ENCODE measurements at regions not wholly inside any gene's neighbourhood (a gene's known extent, or its start where the extent isn't known, plus 50 kb on each side); places are given as distances from the start of the nearest gene placed in this dataset.

DNA sequence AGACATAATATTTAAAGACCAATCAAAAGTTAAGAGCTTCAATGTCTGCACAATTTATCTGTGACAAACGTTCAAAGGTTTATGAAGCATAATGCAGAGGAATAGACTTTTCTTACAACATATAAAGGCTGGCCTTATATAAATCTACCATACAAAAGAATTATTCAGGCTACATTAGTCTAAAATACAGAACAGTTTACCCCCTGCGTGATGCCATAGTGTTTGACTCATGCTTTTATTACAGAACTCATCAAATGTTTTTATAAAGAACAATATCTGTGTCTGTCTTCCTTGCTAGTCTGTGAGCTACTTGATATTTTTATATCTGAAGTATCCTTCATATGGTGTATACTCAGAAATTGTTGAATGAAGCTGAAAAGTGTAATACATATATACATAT, 1084.5 kb upstream of the FLRT2 start:
- H3K4me3 ChIP-seq (replicated peaks in 1 of 3; ENCODE audit: low read depth in 2 of 3, low read length in 3 of 3), result no peak overlapping the region
- no peaks in the 10 kb centered on the region for H3K27me3 Mint-ChIP-seq (ENCODE audit: low read depth in 3 of 3)
- peaks cover 0 to 9% (median 0%) of the 10 kb centered on the region in 7 donors for H3K9me3 Mint-ChIP-seq
- DNase-seq, result no peak
- no peaks in the 10 kb centered on the region for H3K79me2 ChIP-seq (ENCODE audit: insufficient read depth, low read length)
- H3K4me2 ChIP-seq (replicated peaks; ENCODE audit: extremely low read depth, low read length, poor library complexity, severe bottlenecking), result no peak overlapping the region
- no peaks in the 10 kb centered on the region for H3K27me3 ChIP-seq (ENCODE audit: control insufficient read depth in 2 of 2, insufficient read depth in 2 of 2, low read length in 2 of 2)
- H2AFZ ChIP-seq (ENCODE audit: insufficient read depth, low read depth, low read length, poor library complexity, severe bottlenecking), result no peak overlapping the region
- H3K9ac ChIP-seq (ENCODE audit: insufficient read depth, low read length, poor library complexity, severe bottlenecking), result no peak overlapping the region
- no peak overlapping the region for H3K4me3 Mint-ChIP-seq
- no peaks in the 10 kb centered on the region for H3K36me3 ChIP-seq (replicated peaks in 1 of 2; ENCODE audit: control insufficient read depth in 1 of 2, insufficient read depth in 2 of 2, low read length in 2 of 2)
- no peak overlapping the region for H3K27ac ChIP-seq (ENCODE audit: low read depth in 1 of 2, low read length in 2 of 2)
- no peaks in the 10 kb centered on the region for H4K20me1 ChIP-seq (ENCODE audit: insufficient read depth, low read length)
- H3K4me1 ChIP-seq (ENCODE audit: control insufficient read depth in 1 of 2, insufficient read depth in 2 of 2, low read length in 2 of 2), result no peaks in the 10 kb centered on the region
- no peaks in the 10 kb centered on the region for H3K4me1 Mint-ChIP-seq
- no peaks in the 10 kb centered on the region for H3K9me3 ChIP-seq (replicated peaks in 1 of 2; ENCODE audit: control insufficient read depth in 1 of 2, insufficient read depth in 1 of 2, low read length in 2 of 2)
- WGBS (ENCODE audit: insufficient coverage), result no CpG with 5 or more reads among the region's 2 CpGs
- TF ChIP-seq, protein P1, sequence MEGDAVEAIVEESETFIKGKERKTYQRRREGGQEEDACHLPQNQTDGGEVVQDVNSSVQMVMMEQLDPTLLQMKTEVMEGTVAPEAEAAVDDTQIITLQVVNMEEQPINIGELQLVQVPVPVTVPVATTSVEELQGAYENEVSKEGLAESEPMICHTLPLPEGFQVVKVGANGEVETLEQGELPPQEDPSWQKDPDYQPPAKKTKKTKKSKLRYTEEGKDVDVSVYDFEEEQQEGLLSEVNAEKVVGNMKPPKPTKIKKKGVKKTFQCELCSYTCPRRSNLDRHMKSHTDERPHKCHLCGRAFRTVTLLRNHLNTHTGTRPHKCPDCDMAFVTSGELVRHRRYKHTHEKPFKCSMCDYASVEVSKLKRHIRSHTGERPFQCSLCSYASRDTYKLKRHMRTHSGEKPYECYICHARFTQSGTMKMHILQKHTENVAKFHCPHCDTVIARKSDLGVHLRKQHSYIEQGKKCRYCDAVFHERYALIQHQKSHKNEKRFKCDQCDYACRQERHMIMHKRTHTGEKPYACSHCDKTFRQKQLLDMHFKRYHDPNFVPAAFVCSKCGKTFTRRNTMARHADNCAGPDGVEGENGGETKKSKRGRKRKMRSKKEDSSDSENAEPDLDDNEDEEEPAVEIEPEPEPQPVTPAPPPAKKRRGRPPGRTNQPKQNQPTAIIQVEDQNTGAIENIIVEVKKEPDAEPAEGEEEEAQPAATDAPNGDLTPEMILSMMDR (IDR thresholded peaks at IDR 0.05), result no peak
- H3K27ac Mint-ChIP-seq, result no peak overlapping the region
- no peaks in the 10 kb centered on the region for H3K36me3 Mint-ChIP-seq
- intact Hi-C loops (cut with micrococcal nuclease), result no loop called here

DNA sequence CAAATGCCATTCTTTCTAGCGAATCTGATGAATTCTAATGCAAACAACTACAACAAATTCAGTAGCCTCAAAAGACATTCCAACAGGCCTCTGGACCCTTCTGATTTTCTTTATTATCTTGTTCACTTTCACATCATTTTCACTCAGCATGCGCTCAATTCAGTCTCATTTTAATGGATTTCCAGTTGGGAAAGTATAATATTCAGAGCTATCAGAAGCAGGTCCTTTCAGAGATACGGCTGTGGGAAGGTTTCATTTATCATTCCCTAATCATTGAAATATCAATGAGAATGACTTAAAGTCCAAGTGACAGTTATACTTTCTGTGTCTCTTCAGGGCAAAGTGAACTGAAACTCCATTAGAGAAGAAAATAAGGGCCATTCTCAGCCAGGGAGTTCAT, 1083.7 kb upstream of the FLRT2 start:
- no peak overlapping the region for H3K4me3 Mint-ChIP-seq
- TF ChIP-seq, protein P1 (IDR thresholded peaks at IDR 0.05), result no peak
- H3K36me3 ChIP-seq (replicated peaks in 1 of 2; ENCODE audit: control insufficient read depth in 1 of 2, insufficient read depth in 2 of 2, low read length in 2 of 2), result no peaks in the 10 kb centered on the region
- H3K36me3 Mint-ChIP-seq, result no peaks in the 10 kb centered on the region
- no peak overlapping the region for H2AFZ ChIP-seq (ENCODE audit: insufficient read depth, low read depth, low read length, poor library complexity, severe bottlenecking)
- no peak overlapping the region for H3K27ac ChIP-seq (ENCODE audit: low read depth in 1 of 2, low read length in 2 of 2)
- H3K4me2 ChIP-seq (replicated peaks; ENCODE audit: extremely low read depth, low read length, poor library complexity, severe bottlenecking), result no peak overlapping the region
- H3K27ac Mint-ChIP-seq, result no peak overlapping the region
- H3K9ac ChIP-seq (ENCODE audit: insufficient read depth, low read length, poor library complexity, severe bottlenecking), result no peak overlapping the region
- WGBS (ENCODE audit: insufficient coverage), result no CpG with 5 or more reads among the region's 3 CpGs
- intact Hi-C loops (cut with micrococcal nuclease), result no loop called here
- H3K9me3 Mint-ChIP-seq, result peaks cover 0 to 9% (median 0%) of the 10 kb centered on the region in 7 donors
- DNase-seq, result no peak
- H3K27me3 ChIP-seq (ENCODE audit: control insufficient read depth in 2 of 2, insufficient read depth in 2 of 2, low read length in 2 of 2), result no peaks in the 10 kb centered on the region
- no peaks in the 10 kb centered on the region for H3K9me3 ChIP-seq (replicated peaks in 1 of 2; ENCODE audit: control insufficient read depth in 1 of 2, insufficient read depth in 1 of 2, low read length in 2 of 2)
- H3K27me3 Mint-ChIP-seq (ENCODE audit: low read depth in 3 of 3), result no peaks in the 10 kb centered on the region
- H3K79me2 ChIP-seq (ENCODE audit: insufficient read depth, low read length), result no peaks in the 10 kb centered on the region
- H3K4me3 ChIP-seq (replicated peaks in 1 of 3; ENCODE audit: low read depth in 2 of 3, low read length in 3 of 3), result no peak overlapping the region
- H4K20me1 ChIP-seq (ENCODE audit: insufficient read depth, low read length), result no peaks in the 10 kb centered on the region
- H3K4me1 Mint-ChIP-seq, result no peaks in the 10 kb centered on the region
- H3K4me1 ChIP-seq (ENCODE audit: control insufficient read depth in 1 of 2, insufficient read depth in 2 of 2, low read length in 2 of 2), result no peaks in the 10 kb centered on the region

Data from CD14-positive monocyte (primary cell).